ENCODE measurements at regions not wholly inside any gene's neighbourhood (a gene's known extent, or its start where the extent isn't known, plus 50 kb on each side); places are given as distances from the start of the nearest gene placed in this dataset.

- Histone ChIP-seq H3K4me1 (ENCODE audit: insufficient read depth, low read length, severe bottlenecking) (no peaks in the 10 kb centered on the region), H3F3A (ENCODE audit: insufficient read depth, low read length) (no peaks in the 10 kb centered on the region), H3K36me3 (ENCODE audit: insufficient read depth, low read length) (no peaks in the 10 kb centered on the region), H3K9me2 (ENCODE audit: low read depth, low read length) (no peaks in the 10 kb centered on the region), H3K27ac (ENCODE audit: low read depth, low read length, poor library complexity, severe bottlenecking) (no peak overlapping the region), H3K79me2 (ENCODE audit: insufficient read depth, low read length) (no peaks in the 10 kb centered on the region), H3K4me2 (ENCODE audit: low read length) (no peak overlapping the region), H3K9me3 (ENCODE audit: low read length) (no peaks in the 10 kb centered on the region), H3K27me3 (ENCODE audit: insufficient read depth, low read length) (no peaks in the 10 kb centered on the region), H3K4me3 (ENCODE audit: low read depth, low read length, poor library complexity, severe bottlenecking) (no peak overlapping the region), H4K20me1 (ENCODE audit: insufficient read depth, low read length) (no peaks in the 10 kb centered on the region), H3K9ac (ENCODE audit: low read length) (no peak overlapping the region), H2AFZ (ENCODE audit: low read length) (no peak overlapping the region)
- TF ChIP-seq CTCF (IDR thresholded peaks at IDR 0.05; ENCODE audit: low read length) (no peak), EZH2 (IDR thresholded peaks at IDR 0.05; ENCODE audit: borderline replicate concordance, low read length) (no peak)
Observed at GRCh38 chr5:158022393-158022792, 163.4 kb upstream of the CLINT1 start.

GRCh38 chr5:158020555-158021418 is 161.8 kb upstream of the CLINT1 start:
- Histone ChIP-seq H3K79me2 (ENCODE audit: insufficient read depth, low read length) (no peaks in the 10 kb centered on the region), H3K9me3 (ENCODE audit: low read length) (no peaks in the 10 kb centered on the region), H3K4me3 (ENCODE audit: low read depth, low read length, poor library complexity, severe bottlenecking) (no peak overlapping the region), H3K27ac (ENCODE audit: low read depth, low read length, poor library complexity, severe bottlenecking) (no peak overlapping the region), H3K36me3 (ENCODE audit: insufficient read depth, low read length) (no peaks in the 10 kb centered on the region), H4K20me1 (ENCODE audit: insufficient read depth, low read length) (no peaks in the 10 kb centered on the region), H2AFZ (ENCODE audit: low read length) (no peak overlapping the region), H3K9ac (ENCODE audit: low read length) (no peak overlapping the region), H3F3A (ENCODE audit: insufficient read depth, low read length) (no peaks in the 10 kb centered on the region), H3K4me2 (ENCODE audit: low read length) (no peak overlapping the region), H3K9me2 (ENCODE audit: low read depth, low read length) (no peaks in the 10 kb centered on the region), H3K27me3 (ENCODE audit: insufficient read depth, low read length) (no peaks in the 10 kb centered on the region), H3K4me1 (ENCODE audit: insufficient read depth, low read length, severe bottlenecking) (no peaks in the 10 kb centered on the region)
- no peak for TF ChIP-seq CTCF (IDR thresholded peaks at IDR 0.05; ENCODE audit: low read length)
- TF ChIP-seq EZH2 (IDR thresholded peaks at IDR 0.05; ENCODE audit: borderline replicate concordance, low read length): no peak

GRCh38 chr5:158017469-158017868 is 158.5 kb upstream of the CLINT1 start:
- no peak overlapping the region for H3K27ac ChIP-seq (ENCODE audit: low read depth, low read length, poor library complexity, severe bottlenecking)
- TF ChIP-seq CTCF (IDR thresholded peaks at IDR 0.05; ENCODE audit: low read length) (no peak), EZH2 (IDR thresholded peaks at IDR 0.05; ENCODE audit: borderline replicate concordance, low read length) (no peak)

More at GRCh38 chr5:158017469-158017868, 158.5 kb upstream of the CLINT1 start:
- H3K9ac ChIP-seq (ENCODE audit: low read length): no peak overlapping the region
- H3K36me3 ChIP-seq (ENCODE audit: insufficient read depth, low read length): no peaks in the 10 kb centered on the region
- H3K9me2 ChIP-seq (ENCODE audit: low read depth, low read length): no peaks in the 10 kb centered on the region
- no peaks in the 10 kb centered on the region for H4K20me1 ChIP-seq (ENCODE audit: insufficient read depth, low read length)
- H3K9me3 ChIP-seq (ENCODE audit: low read length): no peaks in the 10 kb centered on the region
- H3K4me2 ChIP-seq (ENCODE audit: low read length): no peak overlapping the region
- no peak overlapping the region for H3K4me3 ChIP-seq (ENCODE audit: low read depth, low read length, poor library complexity, severe bottlenecking)
- no peaks in the 10 kb centered on the region for H3F3A ChIP-seq (ENCODE audit: insufficient read depth, low read length)
- no peaks in the 10 kb centered on the region for H3K4me1 ChIP-seq (ENCODE audit: insufficient read depth, low read length, severe bottlenecking)
- H2AFZ ChIP-seq (ENCODE audit: low read length): no peak overlapping the region
- H3K27me3 ChIP-seq (ENCODE audit: insufficient read depth, low read length): no peaks in the 10 kb centered on the region
- H3K79me2 ChIP-seq (ENCODE audit: insufficient read depth, low read length): no peaks in the 10 kb centered on the region
